ENCODE measurements at regions not wholly inside any gene's neighbourhood (a gene's known extent, or its start where the extent isn't known, plus 50 kb on each side); places are given as distances from the start of the nearest gene placed in this dataset.

DNA sequence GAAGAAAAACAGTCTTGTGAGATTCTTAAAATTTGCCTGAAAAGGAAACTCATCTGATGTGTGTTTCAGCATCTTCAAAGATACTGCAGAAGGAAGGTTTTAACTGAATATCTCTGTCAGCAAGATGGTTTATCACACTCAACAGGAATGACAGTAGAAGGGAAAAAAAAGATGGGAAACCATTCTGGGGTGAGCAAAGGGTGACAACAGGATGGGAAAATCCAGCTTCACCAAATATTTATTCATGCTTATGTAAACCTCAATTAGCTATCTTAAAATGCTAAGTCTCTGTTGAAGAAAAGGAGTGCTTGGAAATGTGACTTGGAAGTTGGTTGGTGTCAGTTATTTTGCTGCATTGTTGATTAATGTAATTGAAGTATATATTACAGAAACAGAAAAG, 82.2 kb downstream of the FZD1 start (continued):
- TF ChIP-seq HIVEP1 (CRISPR knock-in tag; IDR thresholded peaks at IDR 0.05) (no peak), RB1 (IDR thresholded peaks at IDR 0.05; ENCODE audit: low read depth) (no peak), PYGO2 (tag; IDR thresholded peaks at IDR 0.05) (no peak)

GRCh38 chr7:91347290-91347689, 83.1 kb downstream of the FZD1 start:
- no peak overlapping the region for H2AFZ ChIP-seq (ENCODE audit: low read depth, low read length)
- FAIRE-seq: no peak
- no peak overlapping the region for H3K9ac ChIP-seq (ENCODE audit: insufficient read depth in 1 of 2, low read depth in 2 of 2, low read length in 2 of 2)
- WGBS (ENCODE audit: insufficient coverage, low coverage, missing lambda C conversion rate): 5% methylated on average over 3 of the region's 3 CpGs
- peaks cover 0 to 20% of the 10 kb centered on the region in 2 experiments; a peak in 3 of 5 replicates for H3K27me3 ChIP-seq (ENCODE audit: control insufficient read depth in 2 of 2, insufficient read depth in 2 of 2, low read length in 2 of 2)
- ATAC-seq: no peak
- H3K9me3 ChIP-seq (replicated peaks; ENCODE audit: control insufficient read depth, insufficient read depth, low read depth, low read length): no peaks in the 10 kb centered on the region
- no peak overlapping the region for H3K4me3 ChIP-seq
- H3K27ac ChIP-seq (ENCODE audit: extremely low read depth, low read depth, low read length): no peak overlapping the region
- 0 out of 2 replicates have a peak, but pooled peaks cover 4% of the 10 kb centered on the region for H4K20me1 ChIP-seq (replicated peaks; ENCODE audit: control insufficient read depth, insufficient read depth, low read length)
- in situ Hi-C loops (cut with MboI) (no loop called here), intact Hi-C loops (cut with micrococcal nuclease) (no loop called here)
- H3K4me1 ChIP-seq (replicated peaks in 1 of 2; ENCODE audit: control insufficient read depth in 2 of 2, insufficient read depth in 2 of 2, low read length in 2 of 2): no peaks in the 10 kb centered on the region
- BruUV-seq (replicated peaks): no TSS peak
- H3K79me2 ChIP-seq (ENCODE audit: control insufficient read depth, insufficient read depth, low read length): no peaks in the 10 kb centered on the region
- no peaks in the 10 kb centered on the region for H3K36me3 ChIP-seq (ENCODE audit: control insufficient read depth, insufficient read depth, low read length)
- H3K4me2 ChIP-seq (ENCODE audit: insufficient read depth, low read length): no peak overlapping the region
- POLR2A ChIA-PET: no interaction called here
- H3K9me1 ChIP-seq (ENCODE audit: control insufficient read depth, insufficient read depth, low read length): no peaks in the 10 kb centered on the region
- DNase-seq (ENCODE audit: extremely low read depth in 1 of 4, low spot score in 3 of 4): no peak
- CTCF ChIA-PET (ENCODE audit: low intra/inter-chr PET ratio): no interaction called here
- TF ChIP-seq DMBX1 (CRISPR knock-in tag; IDR thresholded peaks at IDR 0.05; ENCODE audit: borderline replicate concordance): no peak
- no peak for TF ChIP-seq ZNF586 (CRISPR knock-in tag; conservative IDR thresholded peaks at IDR 0.05)
- TF ChIP-seq FOSL1 (tag; conservative IDR thresholded peaks at IDR 0.05): no peak
- no peak for TF ChIP-seq CEBPG (CRISPR knock-in tag; IDR thresholded peaks at IDR 0.05)
- no peak for TF ChIP-seq CEBPG (tag; conservative IDR thresholded peaks at IDR 0.05 in 1 of 2, IDR thresholded peaks at IDR 0.05 in 1 of 2)
- TF ChIP-seq RAD21 (CRISPR knock-in tag; conservative IDR thresholded peaks at IDR 0.05 in 1 of 2, IDR thresholded peaks at IDR 0.05 in 1 of 2): no peak
- no peak for TF ChIP-seq MIER1 (IDR thresholded peaks at IDR 0.05; ENCODE audit: low read depth)
- TF ChIP-seq ZNF324 (CRISPR knock-in tag; IDR thresholded peaks at IDR 0.05): no peak
- TF ChIP-seq, protein P1, sequence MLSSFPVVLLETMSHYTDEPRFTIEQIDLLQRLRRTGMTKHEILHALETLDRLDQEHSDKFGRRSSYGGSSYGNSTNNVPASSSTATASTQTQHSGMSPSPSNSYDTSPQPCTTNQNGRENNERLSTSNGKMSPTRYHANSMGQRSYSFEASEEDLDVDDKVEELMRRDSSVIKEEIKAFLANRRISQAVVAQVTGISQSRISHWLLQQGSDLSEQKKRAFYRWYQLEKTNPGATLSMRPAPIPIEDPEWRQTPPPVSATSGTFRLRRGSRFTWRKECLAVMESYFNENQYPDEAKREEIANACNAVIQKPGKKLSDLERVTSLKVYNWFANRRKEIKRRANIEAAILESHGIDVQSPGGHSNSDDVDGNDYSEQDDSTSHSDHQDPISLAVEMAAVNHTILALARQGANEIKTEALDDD (IDR thresholded peaks at IDR 0.05): no peak
- TF ChIP-seq ZNF518B (CRISPR knock-in tag; IDR thresholded peaks at IDR 0.05): no peak
- no peak for TF ChIP-seq KAT7 (CRISPR knock-in tag; IDR thresholded peaks at IDR 0.05; ENCODE audit: borderline replicate concordance)
- TF ChIP-seq ZNF311 (CRISPR knock-in tag; IDR thresholded peaks at IDR 0.05): no peak
- no peak for TF ChIP-seq NONO (IDR thresholded peaks at IDR 0.05; ENCODE audit: low read depth in 2 of 2, low read length in 1 of 2)
- no peak for TF ChIP-seq ZKSCAN1 (IDR thresholded peaks at IDR 0.05; ENCODE audit: low read depth, low read length)
- no peak for TF ChIP-seq CBX5 (IDR thresholded peaks at IDR 0.05; ENCODE audit: borderline replicate concordance, low read depth)
- no peak for TF ChIP-seq ETV5 (CRISPR knock-in tag; IDR thresholded peaks at IDR 0.05; ENCODE audit: low read depth)
